ENCODE measurements at regions not wholly inside any gene's neighbourhood (a gene's known extent, or its start where the extent isn't known, plus 50 kb on each side); places are given as distances from the start of the nearest gene placed in this dataset.

DNA sequence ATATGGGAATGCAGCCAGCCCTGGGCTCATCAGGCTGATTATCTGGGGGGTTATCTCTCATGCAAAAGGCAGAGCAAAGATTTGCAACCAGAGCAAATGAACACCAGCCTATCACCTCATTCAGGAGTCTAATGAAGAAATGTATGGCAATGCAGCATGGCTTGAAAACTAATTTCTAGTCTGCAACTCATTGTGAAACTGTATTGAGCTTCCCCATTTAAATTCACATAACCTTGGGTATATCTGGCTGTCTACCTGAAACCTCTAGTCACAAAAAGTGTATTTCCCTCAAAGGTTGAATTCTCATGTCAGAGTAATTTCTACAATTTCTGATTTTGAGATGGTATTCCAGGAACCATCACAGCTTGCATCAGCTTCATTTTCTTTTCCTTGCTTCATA lies 240.0 kb downstream of the SDHAF3 start:
- Histone ChIP-seq H3K4me3 (ENCODE audit: low read length) (no peak overlapping the region), H3F3A (ENCODE audit: insufficient read depth, low read length) (no peaks in the 10 kb centered on the region), H3K4me2 (ENCODE audit: low read depth, low read length) (no peak overlapping the region), H3K4me1 (ENCODE audit: low read length) (no peaks in the 10 kb centered on the region), H3K9me2 (replicated peaks; ENCODE audit: insufficient read depth, low read length) (no peaks in the 10 kb centered on the region), H3K27ac (ENCODE audit: low read length) (no peak overlapping the region), H4K20me1 (ENCODE audit: insufficient read depth, low read length) (no peaks in the 10 kb centered on the region), H3K9me3 (replicated peaks; ENCODE audit: insufficient read depth, low read length) (no peaks in the 10 kb centered on the region), H3K27me3 (replicated peaks; ENCODE audit: insufficient read depth, low read length) (no peaks in the 10 kb centered on the region), H3K9ac (ENCODE audit: low read length) (no peak overlapping the region), H3K79me2 (ENCODE audit: low read length) (no peaks in the 10 kb centered on the region), H2AFZ (ENCODE audit: low read length) (no peak overlapping the region), H3K36me3 (replicated peaks; ENCODE audit: insufficient read depth, low read length) (no peaks in the 10 kb centered on the region)
- DNase-seq: no peak
- no peak for TF ChIP-seq EZH2 (optimal IDR thresholded peaks at IDR 0.05; ENCODE audit: low read depth, low read length)
- TF ChIP-seq EZH2phosphoT487 (IDR thresholded peaks at IDR 0.05; ENCODE audit: low read length): no peak
- TF ChIP-seq CTCF (IDR thresholded peaks at IDR 0.05; ENCODE audit: low read length): no peak

DNA sequence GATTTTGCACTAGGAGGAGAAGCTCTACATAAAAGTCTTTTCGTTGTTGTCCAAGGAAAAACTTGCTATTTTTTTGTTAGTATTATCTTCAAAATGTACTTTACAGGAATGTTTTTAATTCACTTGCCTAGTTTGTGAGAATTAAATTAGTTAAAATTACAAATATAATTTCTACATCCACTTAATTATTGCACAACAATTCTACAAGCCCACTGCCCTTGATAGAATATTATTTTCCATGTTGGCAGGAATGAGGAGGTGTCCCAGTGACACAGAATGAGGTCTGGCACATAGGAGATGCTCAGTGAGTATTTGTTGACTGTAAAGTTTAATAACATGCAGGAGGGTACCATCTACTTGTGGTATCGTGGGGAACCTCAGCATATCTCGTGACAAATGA lies 255.4 kb downstream of the SDHAF3 start:
- no peak overlapping the region for H3K4me2 ChIP-seq (ENCODE audit: low read depth, low read length)
- H4K20me1 ChIP-seq (ENCODE audit: insufficient read depth, low read length): no peaks in the 10 kb centered on the region
- H3K36me3 ChIP-seq (replicated peaks; ENCODE audit: insufficient read depth, low read length): no peaks in the 10 kb centered on the region
- no peak for DNase-seq
- no peaks in the 10 kb centered on the region for H3K4me1 ChIP-seq (ENCODE audit: low read length)
- H3F3A ChIP-seq (ENCODE audit: insufficient read depth, low read length): no peaks in the 10 kb centered on the region
- no peak overlapping the region for H3K4me3 ChIP-seq (ENCODE audit: low read length)
- no peak overlapping the region for H3K9ac ChIP-seq (ENCODE audit: low read length)
- no peaks in the 10 kb centered on the region for H3K9me2 ChIP-seq (replicated peaks; ENCODE audit: insufficient read depth, low read length)
- H3K27ac ChIP-seq (ENCODE audit: low read length): no peak overlapping the region
- H3K79me2 ChIP-seq (ENCODE audit: low read length): no peaks in the 10 kb centered on the region
- H2AFZ ChIP-seq (ENCODE audit: low read length): no peak overlapping the region
- H3K9me3 ChIP-seq (replicated peaks; ENCODE audit: insufficient read depth, low read length): no peaks in the 10 kb centered on the region
- TF ChIP-seq CTCF (IDR thresholded peaks at IDR 0.05; ENCODE audit: low read length) (no peak), EZH2phosphoT487 (IDR thresholded peaks at IDR 0.05; ENCODE audit: low read length) (no peak), EZH2 (optimal IDR thresholded peaks at IDR 0.05; ENCODE audit: low read depth, low read length) (no peak)
- no peaks in the 10 kb centered on the region for H3K27me3 ChIP-seq (replicated peaks; ENCODE audit: insufficient read depth, low read length)

GRCh38 chr7:97373736-97374135 lies 256.2 kb downstream of the SDHAF3 start:
- H3K4me2 ChIP-seq (ENCODE audit: low read depth, low read length): no peak overlapping the region
- H3K9me2 ChIP-seq (replicated peaks; ENCODE audit: insufficient read depth, low read length): no peaks in the 10 kb centered on the region
- no peaks in the 10 kb centered on the region for H3F3A ChIP-seq (ENCODE audit: insufficient read depth, low read length)
- no peaks in the 10 kb centered on the region for H3K36me3 ChIP-seq (replicated peaks; ENCODE audit: insufficient read depth, low read length)
- H3K27me3 ChIP-seq (replicated peaks; ENCODE audit: insufficient read depth, low read length): no peaks in the 10 kb centered on the region
- no peaks in the 10 kb centered on the region for H3K4me1 ChIP-seq (ENCODE audit: low read length)
- no peak overlapping the region for H2AFZ ChIP-seq (ENCODE audit: low read length)
- H4K20me1 ChIP-seq (ENCODE audit: insufficient read depth, low read length): no peaks in the 10 kb centered on the region
- no peak overlapping the region for H3K9ac ChIP-seq (ENCODE audit: low read length)
- no peak for DNase-seq
- H3K27ac ChIP-seq (ENCODE audit: low read length): no peak overlapping the region
- TF ChIP-seq CTCF (IDR thresholded peaks at IDR 0.05; ENCODE audit: low read length): no peak
- no peak for TF ChIP-seq EZH2phosphoT487 (IDR thresholded peaks at IDR 0.05; ENCODE audit: low read length)
- no peak for TF ChIP-seq EZH2 (optimal IDR thresholded peaks at IDR 0.05; ENCODE audit: low read depth, low read length)
- H3K4me3 ChIP-seq (ENCODE audit: low read length): no peak overlapping the region
- no peaks in the 10 kb centered on the region for H3K9me3 ChIP-seq (replicated peaks; ENCODE audit: insufficient read depth, low read length)
- H3K79me2 ChIP-seq (ENCODE audit: low read length): no peaks in the 10 kb centered on the region

Measured in MM.1S (cell line).